Peyer's patch (tissue), 4 donors: ENCODE measurements at regions not wholly inside any gene's neighbourhood (a gene's known extent, or its start where the extent isn't known, plus 50 kb on each side); places are given as distances from the start of the nearest gene placed in this dataset.

Source experiments
- DNase-seq, 3 donors: peaks; one replicate each; pipeline ENCODE4 v3.0.0-alpha.2; 2017 to 2019
- H3K27ac ChIP-seq, 4 donors: fragments of 200-600 bp; sonication (generic); one replicate each; pipeline ENCODE4 v1.5.1; 2016 to 2019
- H3K27me3 ChIP-seq, 2 donors: fragments of 200-600 bp; sonication (generic); one replicate each; pipeline ENCODE4 v1.5.1; 2019
- H3K36me3 ChIP-seq, 3 donors: fragments of 200-600 bp; sonication (generic); one replicate each; pipeline ENCODE4 v1.5.1; 2016 to 2019
- H3K4me1 ChIP-seq, 4 donors: fragments of 200-600 bp; sonication (generic); one replicate each; pipeline ENCODE4 v1.5.1; 2016 to 2019
- H3K4me3 ChIP-seq, 4 donors: fragments of 200-600 bp; sonication (generic); 1 replicate in 3 of 4; 2 replicates in 1 of 4; pipeline ENCODE4 v1.5.1; 2016 to 2019; ENCODE audit warnings: mild to moderate bottlenecking in 1 of 4
- H3K9me3 ChIP-seq, 4 donors: fragments of 200-600 bp; sonication (generic); one replicate each; pipeline ENCODE4 v1.5.1; 2016 to 2019; ENCODE audit warnings: mild to moderate bottlenecking in 1 of 4
- CTCF ChIP-seq, 6 experiments: fragments of 450-650 bp in 4 of 6; fragments of 200-600 bp in 2 of 6; sonication (generic) in 1 of 6; IDR thresholded peaks; one replicate each; pipeline ENCODE4 v1.5.1; 2017 to 2019; ENCODE audit warnings: antibody characterized with exemption in 6 of 6, mild to moderate bottlenecking in 3 of 6, moderate library complexity in 1 of 6
- POLR2A ChIP-seq, 2 donors: fragments of 450-650 bp; IDR thresholded peaks; one replicate each; pipeline ENCODE4 v1.5.1; 2017; ENCODE audit warnings: antibody characterized with exemption in 2 of 2, mild to moderate bottlenecking in 2 of 2, moderate library complexity in 2 of 2

GRCh38 chr2:195124391-195125079, 532.5 kb upstream of the SLC39A10 start:
- no peak overlapping the region for H3K27ac ChIP-seq
- no peaks in the 10 kb centered on the region for H3K4me1 ChIP-seq
- H3K27me3 ChIP-seq: no peaks in the 10 kb centered on the region
- TF ChIP-seq POLR2A (IDR thresholded peaks at IDR 0.05): no peak
- no peak for DNase-seq
- H3K4me3 ChIP-seq: no peak overlapping the region
- H3K36me3 ChIP-seq: no peaks in the 10 kb centered on the region
- H3K9me3 ChIP-seq: no peaks in the 10 kb centered on the region

GRCh38 chr2:195122653-195123052, 534.4 kb upstream of the SLC39A10 start:
- H3K27me3 ChIP-seq: no peaks in the 10 kb centered on the region

GRCh38 chr2:195121341-195121740, 535.7 kb upstream of the SLC39A10 start:
- no peak overlapping the region for H3K4me3 ChIP-seq
- no peak for TF ChIP-seq POLR2A (IDR thresholded peaks at IDR 0.05)
- TF ChIP-seq CTCF (IDR thresholded peaks at IDR 0.05): no peak
- H3K27ac ChIP-seq: no peak overlapping the region
- H3K9me3 ChIP-seq: no peaks in the 10 kb centered on the region
- no peak for DNase-seq
- H3K4me1 ChIP-seq: no peaks in the 10 kb centered on the region
- H3K27me3 ChIP-seq: no peaks in the 10 kb centered on the region
- no peaks in the 10 kb centered on the region for H3K36me3 ChIP-seq

More at GRCh38 chr2:195122653-195123052, 534.4 kb upstream of the SLC39A10 start:
- no peak overlapping the region for H3K27ac ChIP-seq
- no peak for DNase-seq
- H3K4me3 ChIP-seq: no peak overlapping the region
- TF ChIP-seq POLR2A (IDR thresholded peaks at IDR 0.05) (no peak), CTCF (IDR thresholded peaks at IDR 0.05) (no peak)
- no peaks in the 10 kb centered on the region for H3K4me1 ChIP-seq
- H3K36me3 ChIP-seq: no peaks in the 10 kb centered on the region
- no peaks in the 10 kb centered on the region for H3K9me3 ChIP-seq

GRCh38 chr2:195119231-195119630, 537.8 kb upstream of the SLC39A10 start:
- Histone ChIP-seq H3K4me3 (no peak overlapping the region), H3K36me3 (no peaks in the 10 kb centered on the region), H3K27ac (no peak overlapping the region), H3K27me3 (no peaks in the 10 kb centered on the region), H3K4me1 (no peaks in the 10 kb centered on the region), H3K9me3 (no peaks in the 10 kb centered on the region)
- TF ChIP-seq POLR2A (IDR thresholded peaks at IDR 0.05) (no peak), CTCF (IDR thresholded peaks at IDR 0.05) (no peak)
- DNase-seq: no peak

GRCh38 chr2:195118276-195118675, 538.8 kb upstream of the SLC39A10 start:
- no peaks in the 10 kb centered on the region for H3K4me1 ChIP-seq
- H3K36me3 ChIP-seq: no peaks in the 10 kb centered on the region
- DNase-seq: no peak
- H3K4me3 ChIP-seq: no peak overlapping the region
- no peak overlapping the region for H3K27ac ChIP-seq
- H3K9me3 ChIP-seq: no peaks in the 10 kb centered on the region
- no peaks in the 10 kb centered on the region for H3K27me3 ChIP-seq
- no peak for TF ChIP-seq CTCF (IDR thresholded peaks at IDR 0.05)
- TF ChIP-seq POLR2A (IDR thresholded peaks at IDR 0.05): no peak

- no peak for TF ChIP-seq POLR2A (IDR thresholded peaks at IDR 0.05)
- TF ChIP-seq CTCF (IDR thresholded peaks at IDR 0.05): no peak
- H3K9me3 ChIP-seq: no peaks in the 10 kb centered on the region
- H3K36me3 ChIP-seq: no peaks in the 10 kb centered on the region
- H3K4me3 ChIP-seq: no peak overlapping the region
- no peaks in the 10 kb centered on the region for H3K27me3 ChIP-seq
- no peak overlapping the region for H3K27ac ChIP-seq
- DNase-seq: no peak
- H3K4me1 ChIP-seq: no peaks in the 10 kb centered on the region
Observed at GRCh38 chr2:195117011-195117410, 540.0 kb upstream of the SLC39A10 start.
